Aorta (tissue), 5 donors: ENCODE measurements at regions not wholly inside any gene's neighbourhood (a gene's known extent, or its start where the extent isn't known, plus 50 kb on each side); places are given as distances from the start of the nearest gene placed in this dataset.

Experiments used
- ATAC-seq: fragments of 200-7000 bp; cut with Tn5 transposase; one replicate; pipeline ENCODE4 v1.9.1; 2022; ENCODE audit warnings: moderate library complexity; ENCODE audit not compliant: low FRiP score
- DNase-seq, 2 donors: peaks; one replicate each; pipeline ENCODE4 v3.0.0-alpha.2; 2020
- H3K27ac ChIP-seq, 2 donors: one replicate each; pipeline ENCODE4 v1.5.1; 2013; ENCODE audit warnings: low read length in 2 of 2, mild to moderate bottlenecking in 2 of 2, moderate library complexity in 2 of 2, control low read depth in 1 of 2, inconsistent platforms in 1 of 2, low read depth in 1 of 2
- H3K27me3 ChIP-seq, 2 donors: one replicate each; pipeline ENCODE4 v1.6.1; 2013; ENCODE audit warnings: control low read depth in 1 of 2, low read length in 1 of 2, mild to moderate bottlenecking in 1 of 2, moderate library complexity in 1 of 2; ENCODE audit not compliant: insufficient read depth in 2 of 2, control insufficient read depth in 1 of 2
- H3K36me3 ChIP-seq, 2 donors: one replicate each; pipeline ENCODE4 v1.6.1; 2013; ENCODE audit warnings: control low read depth in 1 of 2, low read length in 1 of 2, mild to moderate bottlenecking in 1 of 2; ENCODE audit not compliant: insufficient read depth in 2 of 2, control insufficient read depth in 1 of 2
- H3K4me1 ChIP-seq, 2 donors: one replicate each; pipeline ENCODE4 v1.6.1; 2013; ENCODE audit warnings: low read length in 2 of 2, control low read depth in 1 of 2, mild to moderate bottlenecking in 1 of 2, moderate library complexity in 1 of 2; ENCODE audit not compliant: insufficient read depth in 2 of 2, control insufficient read depth in 1 of 2
- H3K4me3 ChIP-seq, 2 donors: one replicate each; pipeline ENCODE4 v1.5.1; 2013; ENCODE audit warnings: low read length in 2 of 2, control low read depth in 1 of 2, mild to moderate bottlenecking in 1 of 2
- H3K9me3 ChIP-seq: one replicate; pipeline ENCODE4 v1.6.1; 2013; ENCODE audit warnings: mild to moderate bottlenecking, low read length; ENCODE audit not compliant: control insufficient read depth
- WGBS, 2 donors: extraction: QIAGEN DNeasy Blood & Tissue Kit; methylation state at CpG; one replicate each; pipeline ENCODE4 v1.1.7; 2013; 5-methylcytosine and 5-hydroxymethylcytosine counted together
- intact Hi-C, 2 donors: fragments of 100-400 bp; cut with DNase I; formaldehyde crosslinking; loops; one replicate each; pipeline versions ENCODE4 v1.14.2 to v1.15.0; 2022
- donor health status: healthy with polysubstance abuse.
- donor health status: Bipolar disorder and iron deficiency.
- donor health status: DM: no; HTN: no; CAD: no.
- donor health status: DM: no; HTN: no; CAD: no.
- donor health status: DM: yes; HTN: yes; CAD: no.

DNA sequence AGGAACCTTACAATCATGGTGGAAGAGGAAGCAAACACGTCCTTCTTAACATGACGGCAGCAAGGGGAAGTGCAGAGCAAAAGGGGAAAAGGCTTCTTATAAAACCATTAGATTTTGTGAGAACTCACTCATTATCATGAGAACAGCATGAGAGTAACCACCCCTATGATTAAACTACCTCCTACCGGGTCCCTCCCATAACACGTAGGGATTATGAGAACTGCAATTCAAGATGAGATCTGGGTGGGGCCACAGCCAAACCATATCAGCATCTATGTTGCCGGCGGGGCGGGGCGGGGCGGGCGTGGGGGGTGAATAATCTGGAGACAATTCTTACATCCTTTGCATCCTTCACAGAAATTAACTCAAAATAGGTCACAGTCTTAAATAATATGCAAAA is 58.8 kb upstream of the GFPT2 start:
- DNase-seq (peak in 1 of 2 donors; percentile 4), ATAC-seq (no peak)
- 91% methylated on average over 10 of the region's 10 CpGs for WGBS, 2 donors
- H3K4me1 ChIP-seq, result no peaks in the 10 kb centered on the region
- no peaks in the 10 kb centered on the region for H3K27me3 ChIP-seq
- no peak overlapping the region for H3K27ac ChIP-seq
- H3K9me3 ChIP-seq, result peaks cover 9% of the 10 kb centered on the region
- H3K36me3 ChIP-seq, result no peaks in the 10 kb centered on the region
- intact Hi-C loops, result no loop called here
- H3K4me3 ChIP-seq, result no peak overlapping the region

DNA sequence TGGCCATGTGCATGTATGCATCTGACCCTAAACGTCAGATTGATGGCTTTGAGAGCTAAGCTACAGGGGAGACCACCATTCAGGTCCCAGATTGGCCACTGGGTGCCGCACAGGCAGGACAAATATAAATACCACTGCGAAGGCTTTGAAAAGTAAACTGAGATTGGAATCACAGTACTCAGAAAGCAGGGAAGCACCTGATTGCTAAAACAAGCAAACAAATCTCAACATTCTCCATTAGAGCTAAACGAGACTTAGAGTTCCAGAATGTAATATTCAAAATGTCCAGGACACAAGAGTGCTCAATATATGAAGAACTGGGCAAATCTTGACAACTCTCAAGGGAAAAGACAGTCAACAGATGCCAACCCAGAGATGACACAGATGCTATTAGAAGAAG is 61.0 kb upstream of the GFPT2 start:
- 71 to 77% methylated on average over 4 of the region's 4 CpGs for WGBS, 2 donors

DNA sequence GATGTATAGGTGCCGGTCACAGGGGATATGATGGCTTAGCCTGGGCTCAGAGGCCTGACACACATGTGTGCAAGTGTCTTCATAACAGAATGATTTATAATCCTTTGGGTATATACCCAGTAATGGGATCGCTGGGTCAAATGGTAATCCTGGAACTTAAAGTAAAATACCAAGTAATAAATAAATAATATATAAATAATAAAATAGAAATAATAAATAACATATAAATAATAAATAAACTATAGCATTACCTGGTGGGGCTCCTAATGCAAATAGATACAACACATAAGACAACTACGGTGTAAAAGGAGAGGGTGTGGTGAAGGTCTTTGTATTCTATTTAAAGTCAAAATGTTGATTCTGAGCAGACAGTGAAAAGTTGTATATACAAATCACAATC is 68.5 kb upstream of the GFPT2 start:
- intact Hi-C loops, result no loop called here
- WGBS, 2 donors, result 87 to 94% methylated on average over 3 of the region's 3 CpGs
- H3K9me3 ChIP-seq, result no peaks in the 10 kb centered on the region
- H3K4me3 ChIP-seq, result no peak overlapping the region
- no peak for DNase-seq
- H3K36me3 ChIP-seq, result no peaks in the 10 kb centered on the region
- no peaks in the 10 kb centered on the region for H3K27me3 ChIP-seq
- no peak overlapping the region for H3K27ac ChIP-seq
- no peak for ATAC-seq
- no peaks in the 10 kb centered on the region for H3K4me1 ChIP-seq

More for the DNA sequence above, 61.0 kb upstream of the GFPT2 start:
- no peak overlapping the region for H3K27ac ChIP-seq
- no peaks in the 10 kb centered on the region for H3K36me3 ChIP-seq
- H3K27me3 ChIP-seq, result no peaks in the 10 kb centered on the region
- DNase-seq, result peak in 1 of 2 donors; percentile 7
- H3K4me3 ChIP-seq, result no peak overlapping the region
- no peak for ATAC-seq
- H3K9me3 ChIP-seq, result peaks cover 9% of the 10 kb centered on the region
- H3K4me1 ChIP-seq, result no peaks in the 10 kb centered on the region
- intact Hi-C loops, result no loop called here

DNA sequence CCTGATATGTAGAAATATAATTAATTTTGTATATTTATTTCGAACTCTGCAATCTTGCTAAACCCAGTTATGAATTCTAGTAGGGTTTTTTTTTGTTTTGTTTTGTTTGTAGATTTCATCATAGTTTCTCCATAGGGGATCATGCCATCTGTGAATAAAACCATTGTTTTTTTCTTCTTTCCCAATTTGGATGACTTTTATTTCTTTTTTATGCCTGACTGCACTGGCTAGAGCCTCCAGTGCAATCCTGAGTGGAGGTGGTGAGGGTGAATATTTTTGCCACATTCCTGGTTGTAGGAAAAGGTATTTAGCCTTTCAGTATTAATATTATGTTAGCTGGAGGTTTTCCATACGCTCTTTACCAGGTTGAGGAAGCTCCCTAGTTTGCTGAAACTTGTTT is 70.0 kb upstream of the GFPT2 start:
- Histone ChIP-seq H3K36me3 (no peaks in the 10 kb centered on the region), H3K9me3 (no peaks in the 10 kb centered on the region), H3K27ac (no peak overlapping the region), H3K4me1 (no peaks in the 10 kb centered on the region), H3K27me3 (no peaks in the 10 kb centered on the region), H3K4me3 (no peak overlapping the region)
- ATAC-seq (no peak), DNase-seq (no peak)
- 65 to 79% methylated on average over 2 of the region's 2 CpGs for WGBS, 2 donors
- intact Hi-C loops, result no loop called here

DNA sequence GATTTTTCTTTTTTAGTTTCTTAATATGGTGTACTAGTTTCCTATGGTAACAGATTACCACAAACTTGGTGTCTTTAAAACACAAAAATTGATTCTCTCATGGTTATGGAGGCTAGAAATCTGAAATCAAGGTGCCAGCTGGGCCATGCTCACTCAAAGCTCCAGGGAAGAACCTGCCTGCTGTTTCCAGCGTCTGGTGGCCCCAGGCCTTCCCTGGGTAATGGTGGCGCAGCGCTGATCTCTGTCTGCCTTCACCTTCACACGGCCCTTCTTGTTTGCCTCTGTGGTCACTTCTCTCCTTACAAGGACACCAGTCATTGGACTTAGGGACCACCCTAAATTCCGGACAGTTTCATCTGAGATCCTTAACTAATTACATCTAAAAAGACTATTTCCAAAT is 70.5 kb upstream of the GFPT2 start:
- no peaks in the 10 kb centered on the region for H3K27me3 ChIP-seq
- no peaks in the 10 kb centered on the region for H3K9me3 ChIP-seq
- no peak overlapping the region for H3K27ac ChIP-seq
- WGBS, 2 donors, result 73 to 81% methylated on average over 5 of the region's 5 CpGs
- ATAC-seq, result no peak
- no peaks in the 10 kb centered on the region for H3K4me1 ChIP-seq
- intact Hi-C loops, result no loop called here
- H3K4me3 ChIP-seq, result no peak overlapping the region
- peak in 1 of 2 donors; percentile 20 for DNase-seq
- no peaks in the 10 kb centered on the region for H3K36me3 ChIP-seq

GRCh38 chr5:180424094-180424493 is 70.1 kb upstream of the CNOT6 start:
- intact Hi-C loops, result no loop called here
- peak in 1 of 2 donors; percentile 24 for DNase-seq
- whole genome bisulfite sequencing, 2 donors, result 58 to 61% methylated on average over 7 of the region's 7 CpGs

DNA sequence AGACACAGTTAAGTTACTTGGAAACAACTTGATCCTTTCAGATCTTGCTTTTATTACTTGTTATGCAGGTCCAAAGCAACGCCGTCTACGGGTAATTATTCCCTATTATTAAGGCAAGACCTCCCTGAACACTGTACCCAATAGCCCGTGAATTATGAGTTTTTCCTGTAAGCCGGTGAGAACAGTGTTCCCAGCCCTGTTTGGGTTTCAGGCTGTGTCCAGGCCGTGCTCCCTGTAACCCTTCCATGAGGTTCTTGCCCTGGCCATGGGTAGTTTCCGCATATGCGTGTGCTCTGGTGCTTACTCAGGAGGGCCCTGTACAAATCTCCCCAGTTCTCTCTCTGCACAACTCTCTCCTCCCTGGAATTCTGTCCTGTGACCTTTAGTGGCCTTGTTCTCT is 65.6 kb upstream of the CNOT6 start:
- Histone ChIP-seq H3K27me3 (no peaks in the 10 kb centered on the region), H3K36me3 (no peaks in the 10 kb centered on the region), H3K9me3 (peaks cover 2% of the 10 kb centered on the region), H3K4me1 (no peaks in the 10 kb centered on the region), H3K27ac (no peak overlapping the region), H3K4me3 (no peak overlapping the region)
- no peak for DNase-seq
- no peak for ATAC-seq
- intact Hi-C loops, result no loop called here
- 84 to 86% methylated on average over 8 of the region's 8 CpGs for WGBS, 2 donors

More at GRCh38 chr5:180424094-180424493, 70.1 kb upstream of the CNOT6 start:
- Histone ChIP-seq H3K27me3 (no peaks in the 10 kb centered on the region), H3K4me3 (no peak overlapping the region), H3K27ac (no peak overlapping the region), H3K4me1 (no peaks in the 10 kb centered on the region), H3K9me3 (no peaks in the 10 kb centered on the region), H3K36me3 (no peaks in the 10 kb centered on the region)
- ATAC-seq, result no peak

- 88 to 89% methylated on average over 27 of the region's 27 CpGs for WGBS, 2 donors
- no peaks in the 10 kb centered on the region for H3K4me1 ChIP-seq
- no peaks in the 10 kb centered on the region for H3K36me3 ChIP-seq
- DNase-seq, result no peak
- ATAC-seq, result no peak
- H3K27ac ChIP-seq, result no peak overlapping the region
- H3K9me3 ChIP-seq, result peaks cover 2% of the 10 kb centered on the region
- no peak overlapping the region for H3K4me3 ChIP-seq
- no peaks in the 10 kb centered on the region for H3K27me3 ChIP-seq
- intact Hi-C loops, result no loop called here
These were observed 62.2 kb upstream of the CNOT6 start for GRCh38 chr5:180431932-180432331.

- Histone ChIP-seq H3K27me3 (no peaks in the 10 kb centered on the region), H3K4me3 (no peak overlapping the region), H3K9me3 (peaks cover 2% of the 10 kb centered on the region), H3K36me3 (no peaks in the 10 kb centered on the region), H3K27ac (no peak overlapping the region), H3K4me1 (no peaks in the 10 kb centered on the region)
- no peak for ATAC-seq
- intact Hi-C loops, result no loop called here
- no peak for DNase-seq
- 77 to 86% methylated on average over 6 of the region's 6 CpGs for WGBS, 2 donors
These were observed 61.2 kb upstream of the CNOT6 start for GRCh38 chr5:180433032-180433422.
